ENCODE measurements at regions not wholly inside any gene's neighbourhood (a gene's known extent, or its start where the extent isn't known, plus 50 kb on each side); places are given as distances from the start of the nearest gene placed in this dataset.
"Not testable (repeated sequence)": the region's sequence is repeated elsewhere in the genome, so short reads cannot be mapped to it uniquely, and the experiment has no call there.

GRCh38 chrX:39692796-39693195 is 405.0 kb downstream of the BCOR start:
- TF ChIP-seq CTCF (IDR thresholded peaks at IDR 0.05; ENCODE audit: unreplicated experiment): no peak
- peaks cover 4% of the 10 kb centered on the region for H3K4me1 Mint-ChIP-seq (ENCODE audit: low read depth)
- H3K27me3 Mint-ChIP-seq: peaks cover 6% of the 10 kb centered on the region
- no peak overlapping the region for H3K4me3 Mint-ChIP-seq (ENCODE audit: low read depth)
- H3K36me3 Mint-ChIP-seq (ENCODE audit: insufficient read depth): no peaks in the 10 kb centered on the region
- H3K9me3 Mint-ChIP-seq (ENCODE audit: low read depth): peaks cover 12% of the 10 kb centered on the region
- no peak for DNase-seq (ENCODE audit: low spot score, unreplicated experiment)
- H3K27ac Mint-ChIP-seq: no peak overlapping the region

- H3K9me3 Mint-ChIP-seq (ENCODE audit: low read depth): peaks cover 12% of the 10 kb centered on the region
- TF ChIP-seq CTCF (IDR thresholded peaks at IDR 0.05; ENCODE audit: unreplicated experiment): no peak
- no peak overlapping the region for H3K4me3 Mint-ChIP-seq (ENCODE audit: low read depth)
- peaks cover 4% of the 10 kb centered on the region for H3K4me1 Mint-ChIP-seq (ENCODE audit: low read depth)
- H3K36me3 Mint-ChIP-seq (ENCODE audit: insufficient read depth): no peaks in the 10 kb centered on the region
- H3K27ac Mint-ChIP-seq: no peak overlapping the region
- DNase-seq (ENCODE audit: low spot score, unreplicated experiment): peak; percentile 31
- H3K27me3 Mint-ChIP-seq: peaks cover 6% of the 10 kb centered on the region
Measured at GRCh38 chrX:39693298-39693697, 404.5 kb downstream of the BCOR start.

GRCh38 chrX:39702636-39703035 is 395.1 kb downstream of the BCOR start:
- not testable (repeated sequence) for H3K36me3 Mint-ChIP-seq (ENCODE audit: insufficient read depth); H3K4me1 Mint-ChIP-seq (ENCODE audit: low read depth); H3K27me3 Mint-ChIP-seq; H3K9me3 Mint-ChIP-seq (ENCODE audit: low read depth); DNase-seq (ENCODE audit: low spot score, unreplicated experiment); H3K27ac Mint-ChIP-seq; H3K4me3 Mint-ChIP-seq (ENCODE audit: low read depth)

GRCh38 chrX:39703307-39703706 is 394.5 kb downstream of the BCOR start:
- H3K27ac Mint-ChIP-seq: no peak overlapping the region

GRCh38 chrX:39704590-39704989 is 393.2 kb downstream of the BCOR start:
- no peak overlapping the region for H3K4me3 Mint-ChIP-seq (ENCODE audit: low read depth)
- no peak for TF ChIP-seq CTCF (IDR thresholded peaks at IDR 0.05; ENCODE audit: unreplicated experiment)
- H3K9me3 Mint-ChIP-seq (ENCODE audit: low read depth): peaks cover 8% of the 10 kb centered on the region
- H3K27me3 Mint-ChIP-seq: peaks cover 7% of the 10 kb centered on the region
- H3K4me1 Mint-ChIP-seq (ENCODE audit: low read depth): no peaks in the 10 kb centered on the region
- no peak overlapping the region for H3K27ac Mint-ChIP-seq
- no peak for DNase-seq (ENCODE audit: low spot score, unreplicated experiment)
- H3K36me3 Mint-ChIP-seq (ENCODE audit: insufficient read depth): no peaks in the 10 kb centered on the region

More at GRCh38 chrX:39703307-39703706, 394.5 kb downstream of the BCOR start:
- peaks cover 7% of the 10 kb centered on the region for H3K27me3 Mint-ChIP-seq
- H3K9me3 Mint-ChIP-seq (ENCODE audit: low read depth): peaks cover 3% of the 10 kb centered on the region
- H3K4me3 Mint-ChIP-seq (ENCODE audit: low read depth): no peak overlapping the region
- H3K4me1 Mint-ChIP-seq (ENCODE audit: low read depth): no peaks in the 10 kb centered on the region
- no peak for TF ChIP-seq CTCF (IDR thresholded peaks at IDR 0.05; ENCODE audit: unreplicated experiment)
- no peak for DNase-seq (ENCODE audit: low spot score, unreplicated experiment)
- no peaks in the 10 kb centered on the region for H3K36me3 Mint-ChIP-seq (ENCODE audit: insufficient read depth)

GRCh38 chrX:39705290-39705689 is 392.5 kb downstream of the BCOR start:
- Mint-ChIP-seq H3K27ac (no peak overlapping the region), H3K4me1 (ENCODE audit: low read depth) (no peaks in the 10 kb centered on the region), H3K9me3 (ENCODE audit: low read depth) (peaks cover 8% of the 10 kb centered on the region), H3K36me3 (ENCODE audit: insufficient read depth) (no peaks in the 10 kb centered on the region), H3K4me3 (ENCODE audit: low read depth) (no peak overlapping the region), H3K27me3 (peaks cover 7% of the 10 kb centered on the region)
- TF ChIP-seq CTCF (IDR thresholded peaks at IDR 0.05; ENCODE audit: unreplicated experiment): peak; percentile 26
- DNase-seq (ENCODE audit: low spot score, unreplicated experiment): no peak
